ENCODE measurements at regions not wholly inside any gene's neighbourhood (a gene's known extent, or its start where the extent isn't known, plus 50 kb on each side); places are given as distances from the start of the nearest gene placed in this dataset.

- Mint-ChIP-seq H3K4me1 (ENCODE audit: low read depth) (no peaks in the 10 kb centered on the region), H3K9me3 (peaks cover 10% of the 10 kb centered on the region), H3K27me3 (no peaks in the 10 kb centered on the region), H3K4me3 (no peak overlapping the region), H3K27ac (no peak overlapping the region), H3K36me3 (ENCODE audit: low read depth) (no peaks in the 10 kb centered on the region)
- Histone ChIP-seq H3K27ac (ENCODE audit: low read depth in 1 of 2, low read length in 2 of 2) (no peak overlapping the region), H3K4me3 (ENCODE audit: low read length) (no peak overlapping the region), H3K27me3 (ENCODE audit: control insufficient read depth in 1 of 2, insufficient read depth in 2 of 2, low read length in 2 of 2) (no peaks in the 10 kb centered on the region), H3K9me3 (ENCODE audit: control insufficient read depth in 1 of 2, insufficient read depth in 1 of 2, low read length in 2 of 2) (peaks cover 0 to 12% of the 10 kb centered on the region in 2 experiments), H3K4me1 (ENCODE audit: insufficient read depth, low read length) (no peaks in the 10 kb centered on the region), H3K36me3 (ENCODE audit: insufficient read depth, low read length) (no peaks in the 10 kb centered on the region)
- ChIA-PET POLR2A (no interaction called here), CTCF (no interaction called here)
- DNase-seq (no peak), ATAC-seq (ENCODE audit: poor library complexity) (no peak)
- intact Hi-C loops (cut with DNase I, micrococcal nuclease): no loop called here
- TF ChIP-seq CTCF (IDR thresholded peaks at IDR 0.05): no peak
These were observed 221.9 kb downstream of the FAM76B start for GRCh38 chr11:95567685-95568084.

GRCh38 chr11:95566211-95566610 lies 223.4 kb downstream of the FAM76B start:
- H3K27ac ChIP-seq (ENCODE audit: low read depth in 1 of 2, low read length in 2 of 2): no peak overlapping the region
- CTCF ChIA-PET: no interaction called here
- H3K27me3 ChIP-seq (ENCODE audit: control insufficient read depth in 1 of 2, insufficient read depth in 2 of 2, low read length in 2 of 2): no peaks in the 10 kb centered on the region
- Mint-ChIP-seq H3K9me3 (peaks cover 10% of the 10 kb centered on the region), H3K27me3 (no peaks in the 10 kb centered on the region), H3K4me3 (no peak overlapping the region), H3K36me3 (ENCODE audit: low read depth) (no peaks in the 10 kb centered on the region), H3K4me1 (ENCODE audit: low read depth) (no peaks in the 10 kb centered on the region), H3K27ac (no peak overlapping the region)
- TF ChIP-seq CTCF (IDR thresholded peaks at IDR 0.05): no peak
- H3K36me3 ChIP-seq (ENCODE audit: insufficient read depth, low read length): no peaks in the 10 kb centered on the region
- H3K9me3 ChIP-seq (ENCODE audit: control insufficient read depth in 1 of 2, insufficient read depth in 1 of 2, low read length in 2 of 2): peaks cover 0 to 12% of the 10 kb centered on the region in 2 experiments
- no peak for ATAC-seq (ENCODE audit: poor library complexity)
- intact Hi-C loops (cut with DNase I, micrococcal nuclease): no loop called here
- no peaks in the 10 kb centered on the region for H3K4me1 ChIP-seq (ENCODE audit: insufficient read depth, low read length)
- POLR2A ChIA-PET: interaction anchor here (0.5 kb wide), 1 partner anchor 314 kb away, joined by 3 read pairs; no protein-coding TSS in a partner anchor
- H3K4me3 ChIP-seq (ENCODE audit: low read length): no peak overlapping the region
- no peak for DNase-seq

- Histone ChIP-seq H3K4me3 (ENCODE audit: low read length) (no peak overlapping the region), H3K27ac (ENCODE audit: low read depth in 1 of 2, low read length in 2 of 2) (no peak overlapping the region), H3K36me3 (ENCODE audit: insufficient read depth, low read length) (no peaks in the 10 kb centered on the region), H3K27me3 (ENCODE audit: control insufficient read depth in 1 of 2, insufficient read depth in 2 of 2, low read length in 2 of 2) (no peaks in the 10 kb centered on the region), H3K4me1 (ENCODE audit: insufficient read depth, low read length) (no peaks in the 10 kb centered on the region), H3K9me3 (ENCODE audit: control insufficient read depth in 1 of 2, insufficient read depth in 1 of 2, low read length in 2 of 2) (peaks cover 0 to 12% of the 10 kb centered on the region in 2 experiments)
- Mint-ChIP-seq H3K9me3 (peaks cover 10% of the 10 kb centered on the region), H3K4me3 (no peak overlapping the region), H3K36me3 (ENCODE audit: low read depth) (no peaks in the 10 kb centered on the region), H3K27me3 (no peaks in the 10 kb centered on the region), H3K4me1 (ENCODE audit: low read depth) (no peaks in the 10 kb centered on the region), H3K27ac (no peak overlapping the region)
- no peak for TF ChIP-seq CTCF (IDR thresholded peaks at IDR 0.05)
- ChIA-PET POLR2A (interaction anchor here (0.5 kb wide), 1 partner anchor 314 kb away, joined by 3 read pairs; no protein-coding TSS in a partner anchor), CTCF (no interaction called here)
- DNase-seq (no peak), ATAC-seq (ENCODE audit: poor library complexity) (no peak)
- intact Hi-C loops (cut with DNase I, micrococcal nuclease): no loop called here
These were observed 223.8 kb downstream of the FAM76B start for GRCh38 chr11:95565724-95566141.
